ENCODE measurements at regions not wholly inside any gene's neighbourhood (a gene's known extent, or its start where the extent isn't known, plus 50 kb on each side); places are given as distances from the start of the nearest gene placed in this dataset.

- TF ChIP-seq CTCF (IDR thresholded peaks at IDR 0.05; ENCODE audit: poor library complexity) (no peak), EZH2 (IDR thresholded peaks at IDR 0.05; ENCODE audit: borderline replicate concordance) (no peak)
Measured at GRCh38 chr14:45621731-45622130, 368.7 kb upstream of the MIS18BP1 start.
